Neural crest cell (in vitro differentiated cells): ENCODE measurements at regions not wholly inside any gene's neighbourhood (a gene's known extent, or its start where the extent isn't known, plus 50 kb on each side); places are given as distances from the start of the nearest gene placed in this dataset.

Experiments
- DNase-seq: peaks from one replicate; pipeline ENCODE4 v3.0.0; 2021; ENCODE audit warnings: low read depth, mixed read lengths, low spot score
- H3K27ac Mint-ChIP-seq: one replicate; pipeline ENCODE4 v1.8.0; 2021; ENCODE audit warnings: mild to moderate bottlenecking, mixed read lengths; ENCODE audit not compliant: unreplicated experiment
- H3K27me3 Mint-ChIP-seq: 2 replicates; pipeline ENCODE4 v1.8.0; 2021; ENCODE audit warnings: low read depth, mild to moderate bottlenecking, mixed read lengths
- H3K36me3 Mint-ChIP-seq: 2 replicates; pipeline ENCODE4 v1.8.0; 2021; ENCODE audit warnings: low read depth, mild to moderate bottlenecking, mixed read lengths
- H3K4me1 Mint-ChIP-seq: 2 replicates; pipeline ENCODE4 v1.8.0; 2021; ENCODE audit warnings: mixed read lengths
- H3K4me3 Mint-ChIP-seq: one replicate; pipeline ENCODE4 v1.8.0; 2021; ENCODE audit warnings: mild to moderate bottlenecking, mixed read lengths
- H3K9me3 Mint-ChIP-seq: 2 replicates; pipeline ENCODE4 v1.8.0; 2021; ENCODE audit warnings: mixed read lengths
- TF ChIP-seq, protein P1 (sequence below): fragments of 200-600 bp; sonication (generic); conservative IDR thresholded peaks from 2 replicates; pipeline ENCODE4 v1.5.0; 2021; ENCODE audit warnings: antibody characterized with exemption, mild to moderate bottlenecking

DNA sequence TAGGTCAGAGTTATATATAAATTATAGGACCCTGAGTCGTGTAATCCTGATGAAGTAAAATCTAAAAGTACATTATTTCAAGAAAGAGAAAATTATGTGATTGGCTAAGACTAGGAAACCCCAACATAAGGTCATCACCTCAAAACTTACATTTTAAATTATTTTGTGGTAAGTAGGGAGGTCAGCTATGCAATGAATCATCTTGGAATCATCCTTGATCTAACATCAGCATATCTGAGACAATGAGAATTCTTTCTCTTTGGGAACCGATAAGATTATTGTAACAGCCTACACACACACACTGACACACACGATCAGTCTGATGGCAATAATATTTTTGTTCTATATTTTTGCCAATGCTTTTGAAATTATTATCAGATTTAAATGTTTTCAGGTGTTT is 904.8 kb upstream of the CHAC2 start:
- no peaks in the 10 kb centered on the region for H3K9me3 Mint-ChIP-seq
- H3K4me1 Mint-ChIP-seq, result no peaks in the 10 kb centered on the region
- H3K36me3 Mint-ChIP-seq, result no peaks in the 10 kb centered on the region
- TF ChIP-seq, protein P1, sequence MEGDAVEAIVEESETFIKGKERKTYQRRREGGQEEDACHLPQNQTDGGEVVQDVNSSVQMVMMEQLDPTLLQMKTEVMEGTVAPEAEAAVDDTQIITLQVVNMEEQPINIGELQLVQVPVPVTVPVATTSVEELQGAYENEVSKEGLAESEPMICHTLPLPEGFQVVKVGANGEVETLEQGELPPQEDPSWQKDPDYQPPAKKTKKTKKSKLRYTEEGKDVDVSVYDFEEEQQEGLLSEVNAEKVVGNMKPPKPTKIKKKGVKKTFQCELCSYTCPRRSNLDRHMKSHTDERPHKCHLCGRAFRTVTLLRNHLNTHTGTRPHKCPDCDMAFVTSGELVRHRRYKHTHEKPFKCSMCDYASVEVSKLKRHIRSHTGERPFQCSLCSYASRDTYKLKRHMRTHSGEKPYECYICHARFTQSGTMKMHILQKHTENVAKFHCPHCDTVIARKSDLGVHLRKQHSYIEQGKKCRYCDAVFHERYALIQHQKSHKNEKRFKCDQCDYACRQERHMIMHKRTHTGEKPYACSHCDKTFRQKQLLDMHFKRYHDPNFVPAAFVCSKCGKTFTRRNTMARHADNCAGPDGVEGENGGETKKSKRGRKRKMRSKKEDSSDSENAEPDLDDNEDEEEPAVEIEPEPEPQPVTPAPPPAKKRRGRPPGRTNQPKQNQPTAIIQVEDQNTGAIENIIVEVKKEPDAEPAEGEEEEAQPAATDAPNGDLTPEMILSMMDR, result no peak
- no peaks in the 10 kb centered on the region for H3K27me3 Mint-ChIP-seq
- no peak for DNase-seq
- no peak overlapping the region for H3K27ac Mint-ChIP-seq
- H3K4me3 Mint-ChIP-seq, result no peak overlapping the region

DNA sequence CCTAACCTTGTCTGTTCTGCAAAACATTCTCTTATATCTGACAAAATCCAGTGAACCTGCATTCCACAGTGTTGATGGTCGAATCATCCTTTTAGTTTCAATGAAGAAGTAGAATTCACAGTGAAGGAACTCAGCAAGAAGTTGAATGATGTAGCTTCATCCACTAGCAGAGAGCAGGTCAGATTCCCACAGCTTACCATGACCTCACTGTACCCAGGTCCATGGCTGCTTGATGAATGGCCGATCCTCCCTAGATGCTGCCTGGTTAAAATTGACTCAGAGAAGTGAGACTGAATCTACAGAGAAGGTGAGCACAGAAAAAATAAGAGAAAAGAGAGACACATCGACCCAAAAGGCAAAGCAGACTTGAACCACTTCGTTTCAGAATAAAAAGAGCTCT is 906.0 kb upstream of the CHAC2 start:
- H3K4me1 Mint-ChIP-seq, result no peaks in the 10 kb centered on the region
- H3K36me3 Mint-ChIP-seq, result no peaks in the 10 kb centered on the region
- no peaks in the 10 kb centered on the region for H3K27me3 Mint-ChIP-seq
- no peaks in the 10 kb centered on the region for H3K9me3 Mint-ChIP-seq
- TF ChIP-seq, protein P1, result no peak
- DNase-seq, result no peak
- H3K27ac Mint-ChIP-seq, result no peak overlapping the region
- no peak overlapping the region for H3K4me3 Mint-ChIP-seq

DNA sequence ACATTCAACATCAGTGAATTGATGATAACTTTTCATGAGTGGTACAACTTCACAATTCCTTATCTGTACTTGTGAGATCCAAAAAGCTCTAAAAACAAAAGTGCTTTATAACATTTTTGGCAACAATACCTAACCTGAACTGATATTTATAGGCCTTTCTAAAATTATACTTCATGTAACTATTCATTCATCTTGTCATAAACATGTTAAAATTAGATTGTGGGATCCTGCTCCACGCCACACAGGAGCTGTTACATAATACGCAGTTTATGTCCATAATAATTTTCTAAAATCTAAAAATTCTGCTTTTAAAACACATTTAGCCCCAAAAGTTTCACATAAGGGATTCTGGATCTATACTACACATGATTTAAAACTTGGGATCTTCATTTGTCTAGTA is 908.5 kb upstream of the CHAC2 start:
- TF ChIP-seq, protein P1, result no peak
- Mint-ChIP-seq H3K27me3 (no peaks in the 10 kb centered on the region), H3K4me3 (no peak overlapping the region), H3K36me3 (no peaks in the 10 kb centered on the region), H3K9me3 (no peaks in the 10 kb centered on the region), H3K4me1 (no peaks in the 10 kb centered on the region), H3K27ac (no peak overlapping the region)
- no peak for DNase-seq

DNA sequence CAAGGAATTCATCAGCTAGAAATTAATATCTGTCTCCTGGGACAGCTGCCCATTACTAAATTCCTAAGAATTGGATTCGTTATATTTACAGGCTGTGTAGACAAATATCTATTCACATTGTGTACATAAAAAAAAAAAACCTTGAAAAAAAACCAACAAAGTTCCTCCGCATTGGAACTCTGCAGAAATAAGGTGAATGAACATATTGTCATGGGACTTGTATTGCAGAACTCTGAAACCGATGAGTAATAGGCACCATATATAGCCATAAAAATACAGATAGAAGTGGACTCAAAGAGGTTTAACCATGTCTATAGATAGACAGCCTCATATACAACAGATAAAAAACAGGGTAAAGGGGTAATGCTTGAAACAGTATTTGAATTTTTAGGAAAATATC is 909.9 kb upstream of the CHAC2 start:
- no peaks in the 10 kb centered on the region for H3K9me3 Mint-ChIP-seq
- no peak overlapping the region for H3K27ac Mint-ChIP-seq
- TF ChIP-seq, protein P1, result no peak
- DNase-seq, result no peak
- no peaks in the 10 kb centered on the region for H3K36me3 Mint-ChIP-seq
- no peak overlapping the region for H3K4me3 Mint-ChIP-seq
- no peaks in the 10 kb centered on the region for H3K4me1 Mint-ChIP-seq
- no peaks in the 10 kb centered on the region for H3K27me3 Mint-ChIP-seq

DNA sequence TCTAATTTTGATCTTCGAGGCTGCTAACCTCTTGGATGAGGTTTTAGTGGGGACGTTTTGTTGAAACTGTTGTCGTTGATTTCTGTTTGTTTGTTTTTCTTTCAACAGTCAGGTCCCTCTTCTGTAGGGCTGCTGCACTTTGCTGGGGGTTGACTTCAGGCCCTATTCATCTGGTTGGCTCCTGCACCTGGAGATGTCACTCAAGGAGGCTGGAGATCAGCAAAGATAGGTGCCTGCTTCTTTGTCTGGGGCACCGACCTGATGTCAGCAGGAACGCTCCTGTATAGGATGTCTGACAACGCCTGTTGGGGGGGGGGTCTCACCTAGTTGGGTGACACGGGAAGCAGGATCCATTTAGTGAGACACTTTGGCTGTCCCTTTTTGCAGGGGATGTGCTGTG is 915.6 kb upstream of the CHAC2 start:
- TF ChIP-seq, protein P1, result no peak
- Mint-ChIP-seq H3K4me1 (no peaks in the 10 kb centered on the region), H3K36me3 (no peaks in the 10 kb centered on the region), H3K9me3 (peaks cover 13% of the 10 kb centered on the region), H3K27me3 (no peaks in the 10 kb centered on the region), H3K27ac (no peak overlapping the region), H3K4me3 (no peak overlapping the region)
- no peak for DNase-seq
